K562 (cell line): ENCODE measurements at regions not wholly inside any gene's neighbourhood (a gene's known extent, or its start where the extent isn't known, plus 50 kb on each side); places are given as distances from the start of the nearest gene placed in this dataset.
A peak's percentile ranks its signal among the peaks of the same experiment; 100 is the strongest.

ENCODE experiments used
- CHCHD3 ChIP-seq: fragments of 250-450 bp; sonication (Bioruptor Pico); IDR thresholded peaks from 2 replicates; pipeline ENCODE4 v2.1.2; 2022; ENCODE audit warnings: mild to moderate bottlenecking
- FOSL1 ChIP-seq: fragments of 200-800 bp; sonication (Bioruptor generic); conservative IDR thresholded peaks from 2 replicates; pipeline ENCODE4 v1.6.1; 2016; ENCODE audit warnings: missing genetic modification characterization, missing compliant biosample characterization
- GATAD2A ChIP-seq: fragments of 450-650 bp; IDR thresholded peaks from 2 replicates; pipeline ENCODE4 v1.6.1; 2017
- HDAC8 ChIP-seq: fragments of 450-650 bp; IDR thresholded peaks from 2 replicates; pipeline ENCODE4 v1.6.1; 2016; ENCODE audit warnings: mild to moderate bottlenecking, missing genetic modification characterization, moderate library complexity, missing compliant biosample characterization
- MAFK ChIP-seq: IDR thresholded peaks from 2 replicates; pipeline ENCODE4 v1.6.1; 2011; ENCODE audit warnings: low read length, improper control_type of control experiment
- MTA3 ChIP-seq: fragments of 450-650 bp; formaldehyde crosslinking; IDR thresholded peaks from 2 replicates; pipeline ENCODE4 v1.6.1; 2017; ENCODE audit warnings: mild to moderate bottlenecking, borderline replicate concordance
- NFIC ChIP-seq: fragments of 450-650 bp; IDR thresholded peaks from 2 replicates; pipeline ENCODE4 v1.6.1; 2017; ENCODE audit warnings: mild to moderate bottlenecking, inconsistent platforms
- NFRKB ChIP-seq: fragments of 450-650 bp; IDR thresholded peaks from 2 replicates; pipeline ENCODE4 v1.6.1; 2016; ENCODE audit warnings: low read depth
- PHF21A ChIP-seq: fragments of 450-650 bp; IDR thresholded peaks from 2 replicates; pipeline ENCODE4 v1.6.1; 2017; ENCODE audit warnings: low read depth, borderline replicate concordance
- POLR2B ChIP-seq: fragments of 450-650 bp; IDR thresholded peaks from 2 replicates; pipeline ENCODE4 v1.6.1; 2018; ENCODE audit warnings: low read depth; ENCODE audit not compliant: partially characterized antibody
- RUNX1 ChIP-seq: sonication (generic); IDR thresholded peaks from 2 replicates; pipeline ENCODE4 v1.6.1; 2016; ENCODE audit warnings: antibody characterized with exemption, low read depth
- TCF3 ChIP-seq: sonication (generic); formaldehyde crosslinking; IDR thresholded peaks from 2 replicates; pipeline ENCODE4 v1.4.0; 2020; ENCODE audit warnings: mild to moderate bottlenecking, missing genetic modification reagents
- TOE1 ChIP-seq, 2 experiments: fragments of 450-650 bp in 1 of 2; sonication (generic) in 1 of 2; formaldehyde crosslinking in 1 of 2; IDR thresholded peaks; 2 replicates each; pipeline versions ENCODE4 v1.7.1 to v1.8.0; 2016 to 2022; ENCODE audit warnings: borderline replicate concordance in 2 of 2, mild to moderate bottlenecking in 2 of 2, antibody characterized with exemption in 1 of 2, inconsistent platforms in 1 of 2, low read depth in 1 of 2, missing genetic modification reagents in 1 of 2, moderate library complexity in 1 of 2
- TSC22D4 ChIP-seq: fragments of 450-650 bp; IDR thresholded peaks from 2 replicates; pipeline ENCODE4 v1.6.1; 2016; ENCODE audit warnings: missing genetic modification characterization, missing biosample characterization, control low read depth
- ZNF124 ChIP-seq: sonication (generic); formaldehyde crosslinking; IDR thresholded peaks from 2 replicates; pipeline ENCODE4 v1.8.1; 2022; ENCODE audit warnings: missing genetic modification reagents
- ZNF780A ChIP-seq: fragments of 250-450 bp; sonication (Bioruptor Pico); IDR thresholded peaks from 2 replicates; pipeline ENCODE4 v1.5.0; 2021; ENCODE audit warnings: mild to moderate bottlenecking
- TF ChIP-seq, protein P1 (sequence below): fragments of 450-650 bp; IDR thresholded peaks from 2 replicates; pipeline ENCODE4 v1.6.1; 2017; ENCODE audit warnings: antibody characterized with exemption, mild to moderate bottlenecking
- TF ChIP-seq, protein P2 (sequence below): fragments of 250-450 bp; sonication (Bioruptor Pico); IDR thresholded peaks from 2 replicates; pipeline ENCODE4 v1.5.0; 2020; ENCODE audit warnings: mild to moderate bottlenecking
- TF ChIP-seq, protein P3 (sequence below): fragments of 450-650 bp; IDR thresholded peaks from 2 replicates; pipeline ENCODE4 v1.6.1; 2016
- TF ChIP-seq, protein P4 (sequence below): fragments of 450-650 bp; IDR thresholded peaks from 2 replicates; pipeline ENCODE4 v1.6.1; 2018; ENCODE audit not compliant: partially characterized antibody

DNA sequence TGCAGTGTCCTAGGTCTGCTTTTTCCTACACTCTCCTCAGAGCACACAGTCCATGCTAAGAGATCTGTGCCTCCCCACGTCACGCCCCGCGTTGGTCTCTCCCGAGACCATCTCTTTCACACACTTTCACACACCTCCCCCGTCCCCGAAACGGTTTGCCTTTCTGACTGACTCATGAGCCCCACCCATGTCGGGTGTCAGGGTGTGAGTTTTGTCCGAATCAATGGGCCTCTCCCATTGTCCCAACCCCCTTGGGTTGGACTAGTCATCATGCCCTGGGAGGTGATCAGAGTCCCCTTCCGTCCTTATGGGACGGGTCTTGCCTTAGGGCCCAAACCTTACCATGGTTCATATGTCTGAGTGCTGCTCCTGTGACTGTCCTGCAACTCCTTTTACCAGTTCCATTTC is 214.0 kb upstream of the HTR2A start (continued):
- TF ChIP-seq, protein P1, sequence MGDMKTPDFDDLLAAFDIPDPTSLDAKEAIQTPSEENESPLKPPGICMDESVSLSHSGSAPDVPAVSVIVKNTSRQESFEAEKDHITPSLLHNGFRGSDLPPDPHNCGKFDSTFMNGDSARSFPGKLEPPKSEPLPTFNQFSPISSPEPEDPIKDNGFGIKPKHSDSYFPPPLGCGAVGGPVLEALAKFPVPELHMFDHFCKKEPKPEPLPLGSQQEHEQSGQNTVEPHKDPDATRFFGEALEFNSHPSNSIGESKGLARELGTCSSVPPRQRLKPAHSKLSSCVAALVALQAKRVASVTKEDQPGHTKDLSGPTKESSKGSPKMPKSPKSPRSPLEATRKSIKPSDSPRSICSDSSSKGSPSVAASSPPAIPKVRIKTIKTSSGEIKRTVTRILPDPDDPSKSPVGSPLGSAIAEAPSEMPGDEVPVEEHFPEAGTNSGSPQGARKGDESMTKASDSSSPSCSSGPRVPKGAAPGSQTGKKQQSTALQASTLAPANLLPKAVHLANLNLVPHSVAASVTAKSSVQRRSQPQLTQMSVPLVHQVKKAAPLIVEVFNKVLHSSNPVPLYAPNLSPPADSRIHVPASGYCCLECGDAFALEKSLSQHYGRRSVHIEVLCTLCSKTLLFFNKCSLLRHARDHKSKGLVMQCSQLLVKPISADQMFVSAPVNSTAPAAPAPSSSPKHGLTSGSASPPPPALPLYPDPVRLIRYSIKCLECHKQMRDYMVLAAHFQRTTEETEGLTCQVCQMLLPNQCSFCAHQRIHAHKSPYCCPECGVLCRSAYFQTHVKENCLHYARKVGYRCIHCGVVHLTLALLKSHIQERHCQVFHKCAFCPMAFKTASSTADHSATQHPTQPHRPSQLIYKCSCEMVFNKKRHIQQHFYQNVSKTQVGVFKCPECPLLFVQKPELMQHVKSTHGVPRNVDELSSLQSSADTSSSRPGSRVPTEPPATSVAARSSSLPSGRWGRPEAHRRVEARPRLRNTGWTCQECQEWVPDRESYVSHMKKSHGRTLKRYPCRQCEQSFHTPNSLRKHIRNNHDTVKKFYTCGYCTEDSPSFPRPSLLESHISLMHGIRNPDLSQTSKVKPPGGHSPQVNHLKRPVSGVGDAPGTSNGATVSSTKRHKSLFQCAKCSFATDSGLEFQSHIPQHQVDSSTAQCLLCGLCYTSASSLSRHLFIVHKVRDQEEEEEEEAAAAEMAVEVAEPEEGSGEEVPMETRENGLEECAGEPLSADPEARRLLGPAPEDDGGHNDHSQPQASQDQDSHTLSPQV = no peak
- TF ChIP-seq ZNF780A (CRISPR knock-in tag) = no peak
- no peak for TF ChIP-seq MAFK
- TF ChIP-seq TOE1 (IDR thresholded peaks at IDR 0.05; ENCODE audit: borderline replicate concordance) = no peak
- TF ChIP-seq TOE1 (CRISPR knock-in tag; IDR thresholded peaks at IDR 0.05; ENCODE audit: borderline replicate concordance, low read depth) = no peak
- TF ChIP-seq TSC22D4 (tag) = no peak
- TF ChIP-seq FOSL1 (tag) = peak; percentile 72
- TF ChIP-seq PHF21A = 0 out of 2 replicates have a peak, but pooled peaks have one; percentile 14
- peak; percentile 32 for TF ChIP-seq POLR2B
- TF ChIP-seq MTA3 = 0 out of 2 replicates have a peak, but pooled peaks have one; percentile 29
- TF ChIP-seq GATAD2A = no peak
- TF ChIP-seq, protein P2, sequence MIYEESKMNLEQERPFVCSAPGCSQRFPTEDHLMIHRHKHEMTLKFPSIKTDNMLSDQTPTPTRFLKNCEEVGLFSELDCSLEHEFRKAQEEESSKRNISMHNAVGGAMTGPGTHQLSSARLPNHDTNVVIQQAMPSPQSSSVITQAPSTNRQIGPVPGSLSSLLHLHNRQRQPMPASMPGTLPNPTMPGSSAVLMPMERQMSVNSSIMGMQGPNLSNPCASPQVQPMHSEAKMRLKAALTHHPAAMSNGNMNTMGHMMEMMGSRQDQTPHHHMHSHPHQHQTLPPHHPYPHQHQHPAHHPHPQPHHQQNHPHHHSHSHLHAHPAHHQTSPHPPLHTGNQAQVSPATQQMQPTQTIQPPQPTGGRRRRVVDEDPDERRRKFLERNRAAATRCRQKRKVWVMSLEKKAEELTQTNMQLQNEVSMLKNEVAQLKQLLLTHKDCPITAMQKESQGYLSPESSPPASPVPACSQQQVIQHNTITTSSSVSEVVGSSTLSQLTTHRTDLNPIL (CRISPR knock-in tag) = no peak
- 0 out of 2 replicates have a peak, but pooled peaks have one; percentile 7 for TF ChIP-seq TCF3
- TF ChIP-seq NFRKB = peak; percentile 57; the same call in 1 of the 2 replicates
- TF ChIP-seq ZNF124 (CRISPR knock-in tag) = no peak
- TF ChIP-seq RUNX1 = no peak
- no peak for TF ChIP-seq CHCHD3
- TF ChIP-seq NFIC = no peak
- TF ChIP-seq, protein P3, sequence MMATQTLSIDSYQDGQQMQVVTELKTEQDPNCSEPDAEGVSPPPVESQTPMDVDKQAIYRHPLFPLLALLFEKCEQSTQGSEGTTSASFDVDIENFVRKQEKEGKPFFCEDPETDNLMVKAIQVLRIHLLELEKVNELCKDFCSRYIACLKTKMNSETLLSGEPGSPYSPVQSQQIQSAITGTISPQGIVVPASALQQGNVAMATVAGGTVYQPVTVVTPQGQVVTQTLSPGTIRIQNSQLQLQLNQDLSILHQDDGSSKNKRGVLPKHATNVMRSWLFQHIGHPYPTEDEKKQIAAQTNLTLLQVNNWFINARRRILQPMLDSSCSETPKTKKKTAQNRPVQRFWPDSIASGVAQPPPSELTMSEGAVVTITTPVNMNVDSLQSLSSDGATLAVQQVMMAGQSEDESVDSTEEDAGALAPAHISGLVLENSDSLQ = peak; percentile 53
- TF ChIP-seq, protein P4, sequence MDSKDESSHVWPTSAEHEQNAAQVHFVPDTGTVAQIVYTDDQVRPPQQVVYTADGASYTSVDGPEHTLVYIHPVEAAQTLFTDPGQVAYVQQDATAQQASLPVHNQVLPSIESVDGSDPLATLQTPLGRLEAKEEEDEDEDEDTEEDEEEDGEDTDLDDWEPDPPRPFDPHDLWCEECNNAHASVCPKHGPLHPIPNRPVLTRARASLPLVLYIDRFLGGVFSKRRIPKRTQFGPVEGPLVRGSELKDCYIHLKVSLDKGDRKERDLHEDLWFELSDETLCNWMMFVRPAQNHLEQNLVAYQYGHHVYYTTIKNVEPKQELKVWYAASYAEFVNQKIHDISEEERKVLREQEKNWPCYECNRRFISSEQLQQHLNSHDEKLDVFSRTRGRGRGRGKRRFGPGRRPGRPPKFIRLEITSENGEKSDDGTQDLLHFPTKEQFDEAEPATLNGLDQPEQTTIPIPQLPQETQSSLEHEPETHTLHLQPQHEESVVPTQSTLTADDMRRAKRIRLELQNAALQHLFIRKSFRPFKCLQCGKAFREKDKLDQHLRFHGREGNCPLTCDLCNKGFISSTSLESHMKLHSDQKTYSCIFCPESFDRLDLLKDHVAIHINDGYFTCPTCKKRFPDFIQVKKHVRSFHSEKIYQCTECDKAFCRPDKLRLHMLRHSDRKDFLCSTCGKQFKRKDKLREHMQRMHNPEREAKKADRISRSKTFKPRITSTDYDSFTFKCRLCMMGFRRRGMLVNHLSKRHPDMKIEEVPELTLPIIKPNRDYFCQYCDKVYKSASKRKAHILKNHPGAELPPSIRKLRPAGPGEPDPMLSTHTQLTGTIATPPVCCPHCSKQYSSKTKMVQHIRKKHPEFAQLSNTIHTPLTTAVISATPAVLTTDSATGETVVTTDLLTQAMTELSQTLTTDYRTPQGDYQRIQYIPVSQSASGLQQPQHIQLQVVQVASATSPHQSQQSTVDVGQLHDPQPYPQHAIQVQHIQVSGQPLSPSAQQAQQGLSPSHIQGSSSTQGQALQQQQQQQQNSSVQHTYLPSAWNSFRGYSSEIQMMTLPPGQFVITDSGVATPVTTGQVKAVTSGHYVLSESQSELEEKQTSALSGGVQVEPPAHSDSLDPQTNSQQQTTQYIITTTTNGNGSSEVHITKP = peak; percentile 97
- TF ChIP-seq HDAC8 = no peak
